Activated T-helper 1 cell treated with anti-CD3 and anti-CD28 coated beads, Interleukin-12 subunit alpha, Interleukin-12 subunit beta, Interleukin-2, Interleukin-4 antibody, amounts not matched to agents 30 ng/mL and 10 ng/mL and 1 ng/mL, durations not matched to agents 14 hours and 24 hours and 36 hours (primary cell): ENCODE measurements at regions not wholly inside any gene's neighbourhood (a gene's known extent, or its start where the extent isn't known, plus 50 kb on each side); places are given as distances from the start of the nearest gene placed in this dataset.

Experiments
- DNase-seq: peaks from one replicate; pipeline ENCODE4 v3.0.0; 2021; ENCODE audit warnings: low spot score
- H3K27ac Mint-ChIP-seq: one replicate; pipeline ENCODE4 v1.8.0; 2021; ENCODE audit warnings: mild to moderate bottlenecking, mixed read lengths
- H3K27me3 Mint-ChIP-seq: one replicate; pipeline ENCODE4 v1.8.0; 2022; ENCODE audit warnings: mild to moderate bottlenecking, moderate library complexity, mixed read lengths; ENCODE audit not compliant: insufficient read depth
- H3K36me3 Mint-ChIP-seq: one replicate; pipeline ENCODE4 v1.8.0; 2021; ENCODE audit warnings: low read depth, mixed read lengths
- H3K4me1 Mint-ChIP-seq: one replicate; pipeline ENCODE4 v1.8.0; 2021; ENCODE audit warnings: low read depth, mixed read lengths
- H3K4me3 Mint-ChIP-seq: one replicate; pipeline ENCODE4 v1.8.0; 2021; ENCODE audit warnings: mild to moderate bottlenecking, moderate library complexity, mixed read lengths
- H3K9me3 Mint-ChIP-seq: one replicate; pipeline ENCODE4 v1.8.0; 2021; ENCODE audit warnings: mixed read lengths
- intact Hi-C: fragments of 100-400 bp; cut with micrococcal nuclease; formaldehyde crosslinking; loops from one replicate; pipeline ENCODE4 v1.15.1; 2024

GRCh38 chr9:7479300-7479699 is 320.3 kb downstream of the DMAC1 start:
- no peaks in the 10 kb centered on the region for H3K9me3 Mint-ChIP-seq
- DNase-seq = no peak
- no peaks in the 10 kb centered on the region for H3K4me1 Mint-ChIP-seq
- no peaks in the 10 kb centered on the region for H3K36me3 Mint-ChIP-seq
- intact Hi-C loops = no loop called here
- peaks cover 5% of the 10 kb centered on the region for H3K27me3 Mint-ChIP-seq
- no peak overlapping the region for H3K4me3 Mint-ChIP-seq
- no peak overlapping the region for H3K27ac Mint-ChIP-seq

- intact Hi-C loops = no loop called here
- no peaks in the 10 kb centered on the region for H3K36me3 Mint-ChIP-seq
- peaks cover 5% of the 10 kb centered on the region for H3K27me3 Mint-ChIP-seq
- H3K4me1 Mint-ChIP-seq = no peaks in the 10 kb centered on the region
- H3K27ac Mint-ChIP-seq = no peak overlapping the region
- no peak for DNase-seq
- no peak overlapping the region for H3K4me3 Mint-ChIP-seq
- H3K9me3 Mint-ChIP-seq = no peaks in the 10 kb centered on the region
These were observed 320.9 kb downstream of the DMAC1 start for GRCh38 chr9:7478646-7479045.

GRCh38 chr9:7467186-7467585 is 332.4 kb downstream of the DMAC1 start:
- Mint-ChIP-seq H3K36me3 (no peaks in the 10 kb centered on the region), H3K27ac (no peak overlapping the region), H3K4me3 (no peak overlapping the region), H3K9me3 (no peaks in the 10 kb centered on the region), H3K4me1 (no peaks in the 10 kb centered on the region), H3K27me3 (peaks cover 17% of the 10 kb centered on the region)
- intact Hi-C loops = no loop called here
- no peak for DNase-seq

- H3K27ac Mint-ChIP-seq = no peak overlapping the region
- no peak for DNase-seq
- no peaks in the 10 kb centered on the region for H3K4me1 Mint-ChIP-seq
- no peak overlapping the region for H3K4me3 Mint-ChIP-seq
- intact Hi-C loops = no loop called here
- H3K27me3 Mint-ChIP-seq = peaks cover 6% of the 10 kb centered on the region
- no peaks in the 10 kb centered on the region for H3K36me3 Mint-ChIP-seq
- H3K9me3 Mint-ChIP-seq = no peaks in the 10 kb centered on the region
These were observed 337.8 kb downstream of the DMAC1 start for GRCh38 chr9:7461791-7462190.

- no peak for DNase-seq
- H3K4me3 Mint-ChIP-seq = no peak overlapping the region
- H3K4me1 Mint-ChIP-seq = no peaks in the 10 kb centered on the region
- H3K27me3 Mint-ChIP-seq = peaks cover 5% of the 10 kb centered on the region
- H3K36me3 Mint-ChIP-seq = no peaks in the 10 kb centered on the region
- H3K9me3 Mint-ChIP-seq = no peaks in the 10 kb centered on the region
- intact Hi-C loops = no loop called here
- no peak overlapping the region for H3K27ac Mint-ChIP-seq
These were observed 342.6 kb downstream of the DMAC1 start for GRCh38 chr9:7456793-7457530.

GRCh38 chr9:7456377-7456776 is 343.2 kb downstream of the DMAC1 start:
- Mint-ChIP-seq H3K27ac (no peak overlapping the region), H3K4me1 (no peaks in the 10 kb centered on the region), H3K9me3 (no peaks in the 10 kb centered on the region), H3K4me3 (no peak overlapping the region), H3K27me3 (peaks cover 5% of the 10 kb centered on the region), H3K36me3 (no peaks in the 10 kb centered on the region)
- intact Hi-C loops = no loop called here
- no peak for DNase-seq

- no peak for DNase-seq
- Mint-ChIP-seq H3K4me1 (no peaks in the 10 kb centered on the region), H3K27ac (no peak overlapping the region), H3K4me3 (no peak overlapping the region), H3K9me3 (no peaks in the 10 kb centered on the region), H3K27me3 (peaks cover 5% of the 10 kb centered on the region), H3K36me3 (no peaks in the 10 kb centered on the region)
- intact Hi-C loops = no loop called here
These were observed 345.0 kb downstream of the DMAC1 start for GRCh38 chr9:7454624-7455023.

- no peaks in the 10 kb centered on the region for H3K36me3 Mint-ChIP-seq
- H3K27me3 Mint-ChIP-seq = peaks cover 5% of the 10 kb centered on the region
- H3K4me3 Mint-ChIP-seq = no peak overlapping the region
- H3K27ac Mint-ChIP-seq = no peak overlapping the region
- intact Hi-C loops = no loop called here
- no peaks in the 10 kb centered on the region for H3K4me1 Mint-ChIP-seq
- no peaks in the 10 kb centered on the region for H3K9me3 Mint-ChIP-seq
- no peak for DNase-seq
These were observed 347.2 kb downstream of the DMAC1 start for GRCh38 chr9:7452378-7452777.

GRCh38 chr9:7451062-7451461 is 348.5 kb downstream of the DMAC1 start:
- H3K9me3 Mint-ChIP-seq = no peaks in the 10 kb centered on the region
- no peak for DNase-seq
- H3K4me1 Mint-ChIP-seq = no peaks in the 10 kb centered on the region
- H3K27me3 Mint-ChIP-seq = peaks cover 5% of the 10 kb centered on the region
- H3K4me3 Mint-ChIP-seq = no peak overlapping the region
- H3K36me3 Mint-ChIP-seq = no peaks in the 10 kb centered on the region
- no peak overlapping the region for H3K27ac Mint-ChIP-seq
- intact Hi-C loops = no loop called here

DNA sequence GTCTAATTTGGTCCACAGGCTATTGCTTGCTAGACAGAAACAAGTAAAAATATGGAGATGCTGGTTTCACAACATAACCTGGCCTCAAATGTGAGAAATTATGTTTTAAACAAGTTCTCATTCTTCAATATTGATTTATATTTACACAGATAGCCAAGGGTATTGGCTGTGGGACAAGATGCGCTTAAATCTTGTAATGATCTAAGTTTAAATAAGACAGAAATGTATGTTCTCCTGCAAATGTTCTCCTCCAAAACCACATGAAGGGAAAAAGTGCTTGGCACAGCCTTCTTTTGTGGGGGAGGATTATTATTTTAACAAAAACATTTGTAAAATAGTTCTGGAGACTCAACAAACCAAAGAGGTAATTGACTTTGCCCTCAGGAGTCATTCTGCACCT is 356.0 kb downstream of the DMAC1 start:
- no peak for DNase-seq
- Mint-ChIP-seq H3K4me3 (no peak overlapping the region), H3K9me3 (no peaks in the 10 kb centered on the region), H3K4me1 (no peaks in the 10 kb centered on the region), H3K36me3 (no peaks in the 10 kb centered on the region), H3K27ac (no peak overlapping the region), H3K27me3 (no peaks in the 10 kb centered on the region)
- intact Hi-C loops = loop anchor here (10.0 kb wide), 1 partner anchor 59 kb away; no protein-coding TSS in a partner anchor

- H3K27me3 Mint-ChIP-seq = no peaks in the 10 kb centered on the region
- no peak overlapping the region for H3K27ac Mint-ChIP-seq
- intact Hi-C loops = no loop called here
These were observed 360.1 kb downstream of the DMAC1 start for GRCh38 chr9:7439355-7439995.

DNA sequence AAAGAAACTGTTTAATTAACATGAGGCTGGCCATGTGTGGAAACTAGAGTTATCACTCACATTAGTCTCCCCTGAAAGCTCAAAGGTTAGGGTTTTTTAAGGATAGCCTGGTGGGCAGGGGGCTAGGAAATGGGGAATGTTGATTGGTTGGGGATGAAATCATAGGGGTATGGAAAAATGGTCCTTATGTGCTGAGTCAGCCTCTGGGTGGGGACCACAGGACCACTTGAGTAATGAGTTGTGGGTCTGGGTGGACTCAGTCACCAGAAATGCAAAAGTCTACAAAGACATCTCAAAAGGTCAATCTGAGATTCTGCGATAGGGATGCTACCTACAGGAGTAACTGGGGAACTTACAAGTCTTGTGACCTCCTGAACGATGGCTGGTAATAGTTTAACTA is 362.8 kb downstream of the DMAC1 start:
- Mint-ChIP-seq H3K9me3 (peaks cover 8% of the 10 kb centered on the region), H3K36me3 (no peaks in the 10 kb centered on the region), H3K27me3 (no peaks in the 10 kb centered on the region), H3K4me1 (no peaks in the 10 kb centered on the region), H3K4me3 (no peak overlapping the region), H3K27ac (no peak overlapping the region)
- DNase-seq = no peak
- intact Hi-C loops = no loop called here

More at GRCh38 chr9:7439355-7439995, 360.1 kb downstream of the DMAC1 start:
- H3K9me3 Mint-ChIP-seq = no peaks in the 10 kb centered on the region
- H3K4me3 Mint-ChIP-seq = no peak overlapping the region
- no peaks in the 10 kb centered on the region for H3K4me1 Mint-ChIP-seq
- DNase-seq = no peak
- H3K36me3 Mint-ChIP-seq = no peaks in the 10 kb centered on the region

DNA sequence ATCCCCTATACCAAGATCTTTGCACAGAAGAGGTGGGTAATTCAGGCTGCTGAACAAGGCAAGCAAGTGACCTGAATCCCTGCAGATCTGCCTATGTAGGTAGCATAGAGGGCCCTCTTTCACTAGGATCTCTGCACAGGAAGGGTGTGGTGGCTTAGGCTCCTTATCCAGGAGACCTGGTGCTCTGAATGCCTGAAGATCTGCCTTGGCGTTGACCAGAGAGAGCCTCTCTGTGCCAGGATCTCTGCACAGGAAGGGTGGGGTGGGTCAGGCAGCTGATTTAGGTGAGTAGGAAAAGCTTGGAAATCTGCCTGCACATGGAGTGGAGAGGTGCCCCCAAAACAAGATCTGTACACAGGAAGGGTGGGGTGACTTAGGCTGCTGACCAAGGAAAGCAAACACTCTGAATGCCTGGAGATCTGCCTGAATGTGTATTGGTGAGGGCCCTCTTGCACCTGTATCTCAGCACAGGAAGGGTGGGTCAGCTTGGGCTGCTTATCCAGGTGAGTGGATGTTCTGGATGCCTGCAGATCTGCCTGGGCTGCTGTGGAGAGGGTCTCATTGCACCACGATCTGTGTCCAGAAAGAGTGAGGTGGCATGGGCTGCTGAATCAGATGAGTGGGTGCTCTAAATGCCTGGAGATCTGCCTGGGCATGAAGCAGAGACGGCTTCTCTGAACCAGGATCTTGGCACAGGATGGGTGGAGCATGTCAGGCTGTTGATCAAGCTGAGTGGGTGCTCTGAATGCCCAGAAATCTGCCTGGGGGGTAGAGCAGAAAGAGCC is 365.9 kb downstream of the DMAC1 start:
- no peaks in the 10 kb centered on the region for H3K4me1 Mint-ChIP-seq
- H3K27ac Mint-ChIP-seq = no peak overlapping the region
- no peaks in the 10 kb centered on the region for H3K27me3 Mint-ChIP-seq
- H3K36me3 Mint-ChIP-seq = no peaks in the 10 kb centered on the region
- no peak overlapping the region for H3K4me3 Mint-ChIP-seq
- intact Hi-C loops = no loop called here
- no peak for DNase-seq
- H3K9me3 Mint-ChIP-seq = peaks cover 12% of the 10 kb centered on the region
